ENCODE measurements at regions not wholly inside any gene's neighbourhood (a gene's known extent, or its start where the extent isn't known, plus 50 kb on each side); places are given as distances from the start of the nearest gene placed in this dataset.

DNA sequence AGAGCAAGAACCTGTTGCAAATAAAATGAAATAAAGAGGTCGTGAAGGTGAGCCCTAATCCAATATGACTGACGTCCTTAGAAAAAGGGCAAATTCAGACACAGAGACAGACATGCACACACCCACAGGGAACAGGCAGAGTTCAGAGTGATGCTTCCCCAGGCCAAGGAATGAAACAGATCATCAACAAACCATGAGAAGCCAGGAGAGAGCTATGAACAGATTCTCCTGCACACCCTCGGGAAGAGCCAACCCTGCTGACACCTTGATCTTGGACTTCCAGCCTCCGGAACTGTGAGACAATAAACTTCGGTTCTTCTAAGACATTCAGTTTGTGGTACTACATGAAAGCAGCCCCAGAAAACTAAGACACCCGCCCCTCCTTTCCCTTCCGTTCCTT lies 290.4 kb upstream of the KLF6 start:
- intact Hi-C loops (cut with micrococcal nuclease; ENCODE audit: unreplicated experiment): no loop called here
- CTCF ChIA-PET: no interaction called here
- no peak for ATAC-seq
- no peak for TF ChIP-seq REST (IDR thresholded peaks at IDR 0.05; ENCODE audit: insufficient read depth in 1 of 2, low read depth in 2 of 2, low read length in 1 of 2)
- no peak for TF ChIP-seq POLR2AphosphoS5 (IDR thresholded peaks at IDR 0.05; ENCODE audit: low read depth, low read length)
- no peak for TF ChIP-seq CTCF (IDR thresholded peaks at IDR 0.05)
- no peak for TF ChIP-seq SIN3A (IDR thresholded peaks at IDR 0.05; ENCODE audit: borderline replicate concordance, insufficient read depth, low read depth, low read length)
- no peak for TF ChIP-seq TCF7L2 (IDR thresholded peaks at IDR 0.05; ENCODE audit: low read depth, low read length)
- DNase-seq (ENCODE audit: low read depth, low spot score): no peak
- Histone ChIP-seq H3K36me3 (ENCODE audit: control insufficient read depth, insufficient read depth, low read length) (no peaks in the 10 kb centered on the region), H3K27me3 (ENCODE audit: control insufficient read depth, insufficient read depth, low read length) (no peaks in the 10 kb centered on the region), H3K9me3 (ENCODE audit: control insufficient read depth, insufficient read depth, low read depth, low read length) (peaks cover 4% of the 10 kb centered on the region; the same call in 1 of the 2 replicates), H3K4me3 (ENCODE audit: low read depth in 2 of 2, low read length in 2 of 2) (no peak overlapping the region), H3K27ac (ENCODE audit: low read length) (no peak overlapping the region; the same call in 1 of the 2 replicates), H3K4me1 (ENCODE audit: control insufficient read depth, insufficient read depth, low read length) (no peaks in the 10 kb centered on the region)
- in situ Hi-C loops (cut with HindIII; ENCODE audit: low pct_unique_long_range_greater_than_20kb, low sequenced_read_pairs): no loop called here
- no TSS peak for BruUV-seq (replicated peaks)
- POLR2A ChIA-PET: no interaction called here

DNA sequence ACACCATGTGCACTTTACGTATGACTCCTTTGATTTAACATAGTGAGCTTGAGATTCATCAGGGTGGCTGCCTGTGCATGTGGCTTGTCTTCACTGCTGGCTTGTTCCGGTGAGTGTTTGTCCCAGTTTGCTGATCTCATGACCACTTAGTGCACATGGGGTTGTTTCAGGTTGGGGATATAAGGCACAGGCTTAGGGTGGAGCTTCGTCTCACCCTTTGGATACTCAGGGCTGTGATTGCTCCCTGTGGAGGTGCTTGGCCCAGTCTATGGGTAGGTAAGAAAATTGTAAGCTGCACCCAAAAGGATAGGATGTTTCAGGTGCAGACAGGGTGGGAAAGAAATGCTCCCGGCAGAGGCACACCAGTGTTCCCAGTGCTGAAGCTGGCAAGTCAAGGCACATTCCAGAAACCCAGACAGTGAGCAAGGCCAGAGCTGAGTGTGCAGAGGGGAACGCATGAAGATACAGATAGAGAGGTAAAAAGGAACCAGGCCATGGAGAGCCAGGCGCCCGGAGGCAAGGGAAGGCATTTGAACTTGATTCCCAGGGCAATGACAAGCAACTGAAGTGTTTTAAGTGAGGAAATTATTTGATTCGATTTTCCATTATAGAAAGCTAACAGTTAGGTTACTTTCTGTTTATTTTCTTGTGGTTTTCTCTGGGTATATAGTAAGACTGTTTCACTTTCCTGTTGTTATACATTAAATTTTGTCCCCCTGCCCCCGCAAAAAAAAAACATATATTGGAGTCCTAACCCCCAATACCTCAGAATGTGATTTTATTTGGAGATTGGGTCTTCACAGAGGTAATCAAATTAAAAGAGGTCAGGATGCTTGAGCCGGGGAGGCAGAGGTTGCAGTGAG lies 289.8 kb upstream of the KLF6 start:
- BruUV-seq (replicated peaks): no TSS peak
- ChIA-PET CTCF (no interaction called here), POLR2A (no interaction called here)
- Histone ChIP-seq H3K36me3 (ENCODE audit: control insufficient read depth, insufficient read depth, low read length) (no peaks in the 10 kb centered on the region), H3K4me3 (ENCODE audit: low read depth in 2 of 2, low read length in 2 of 2) (no peak overlapping the region), H3K27me3 (ENCODE audit: control insufficient read depth, insufficient read depth, low read length) (no peaks in the 10 kb centered on the region), H3K9me3 (ENCODE audit: control insufficient read depth, insufficient read depth, low read depth, low read length) (peaks cover 4% of the 10 kb centered on the region; the same call in 1 of the 2 replicates), H3K4me1 (ENCODE audit: control insufficient read depth, insufficient read depth, low read length) (no peaks in the 10 kb centered on the region), H3K27ac (ENCODE audit: low read length) (peak overlapping the region; percentile 49; the same call in 1 of the 2 replicates)
- DNase-seq (ENCODE audit: low read depth, low spot score) (no peak), ATAC-seq (peak; percentile 38; the same call in 1 of the 2 replicates)
- in situ Hi-C loops (cut with HindIII; ENCODE audit: low pct_unique_long_range_greater_than_20kb, low sequenced_read_pairs): no loop called here
- TF ChIP-seq CTCF (IDR thresholded peaks at IDR 0.05): no peak
- TF ChIP-seq POLR2AphosphoS5 (IDR thresholded peaks at IDR 0.05; ENCODE audit: low read depth, low read length): no peak
- no peak for TF ChIP-seq TCF7L2 (IDR thresholded peaks at IDR 0.05; ENCODE audit: low read depth, low read length)
- no peak for TF ChIP-seq REST (IDR thresholded peaks at IDR 0.05; ENCODE audit: insufficient read depth in 1 of 2, low read depth in 2 of 2, low read length in 1 of 2)
- no peak for TF ChIP-seq SIN3A (IDR thresholded peaks at IDR 0.05; ENCODE audit: borderline replicate concordance, insufficient read depth, low read depth, low read length)
- intact Hi-C loops (cut with micrococcal nuclease; ENCODE audit: unreplicated experiment): no loop called here

Measured in Panc1 (cell line).